Progenitor cell of endocrine pancreas (in vitro differentiated cells): ENCODE measurements at regions not wholly inside any gene's neighbourhood (a gene's known extent, or its start where the extent isn't known, plus 50 kb on each side); places are given as distances from the start of the nearest gene placed in this dataset.

Experiments used
- DNase-seq: peaks from one replicate; pipeline ENCODE4 v3.0.0; 2021; ENCODE audit warnings: low spot score; ENCODE audit not compliant: unreplicated experiment
- H3K27ac Mint-ChIP-seq: 2 replicates; pipeline ENCODE4 v1.8.0; 2021; ENCODE audit warnings: mild to moderate bottlenecking, moderate library complexity, mixed read lengths
- H3K27me3 Mint-ChIP-seq: 2 replicates; pipeline ENCODE4 v1.8.0; 2021; ENCODE audit warnings: mixed read lengths
- H3K36me3 Mint-ChIP-seq: 2 replicates; pipeline ENCODE4 v1.8.0; 2022; ENCODE audit warnings: mixed read lengths; ENCODE audit not compliant: insufficient read depth
- H3K4me1 Mint-ChIP-seq: 2 replicates; pipeline ENCODE4 v1.8.0; 2021; ENCODE audit warnings: low read depth, mixed read lengths
- H3K4me3 Mint-ChIP-seq: 2 replicates; pipeline ENCODE4 v1.8.0; 2021; ENCODE audit warnings: low read depth, mild to moderate bottlenecking, moderate library complexity, mixed read lengths
- H3K9me3 Mint-ChIP-seq: 2 replicates; pipeline ENCODE4 v1.8.0; 2021; ENCODE audit warnings: low read depth, mixed read lengths
- CTCF ChIP-seq: fragments of 200-600 bp; sonication (generic); IDR thresholded peaks from one replicate; pipeline ENCODE4 v1.5.0; 2021; ENCODE audit warnings: antibody characterized with exemption, mild to moderate bottlenecking; ENCODE audit not compliant: unreplicated experiment

- no peak for TF ChIP-seq CTCF
- Mint-ChIP-seq H3K9me3 (peaks cover 20% of the 10 kb centered on the region), H3K27me3 (no peaks in the 10 kb centered on the region), H3K4me3 (no peak overlapping the region), H3K27ac (no peak overlapping the region), H3K4me1 (no peaks in the 10 kb centered on the region), H3K36me3 (no peaks in the 10 kb centered on the region)
- no peak for DNase-seq
Measured at GRCh38 chr3:78123058-78123457, 1083.2 kb downstream of the ROBO2 start.

- no peak for DNase-seq
- H3K27ac Mint-ChIP-seq, result no peak overlapping the region
- peaks cover 4% of the 10 kb centered on the region for H3K4me1 Mint-ChIP-seq
- no peaks in the 10 kb centered on the region for H3K27me3 Mint-ChIP-seq
- no peaks in the 10 kb centered on the region for H3K36me3 Mint-ChIP-seq
- no peak overlapping the region for H3K4me3 Mint-ChIP-seq
- H3K9me3 Mint-ChIP-seq, result peaks cover 16% of the 10 kb centered on the region
- no peak for TF ChIP-seq CTCF
Measured at GRCh38 chr3:78129707-78130106, 1089.8 kb downstream of the ROBO2 start.

- Mint-ChIP-seq H3K27ac (no peak overlapping the region), H3K36me3 (no peaks in the 10 kb centered on the region), H3K27me3 (no peaks in the 10 kb centered on the region), H3K9me3 (peaks cover 14% of the 10 kb centered on the region), H3K4me3 (no peak overlapping the region), H3K4me1 (peaks cover 4% of the 10 kb centered on the region)
- no peak for DNase-seq
- TF ChIP-seq CTCF, result no peak
Measured at GRCh38 chr3:78130741-78131290, 1090.9 kb downstream of the ROBO2 start.

- no peak for TF ChIP-seq CTCF
- Mint-ChIP-seq H3K27me3 (no peaks in the 10 kb centered on the region), H3K36me3 (no peaks in the 10 kb centered on the region), H3K9me3 (no peaks in the 10 kb centered on the region), H3K4me1 (peaks cover 4% of the 10 kb centered on the region), H3K4me3 (no peak overlapping the region), H3K27ac (no peak overlapping the region)
- no peak for DNase-seq
Measured at GRCh38 chr3:78134496-78134895, 1094.6 kb downstream of the ROBO2 start.

- no peaks in the 10 kb centered on the region for H3K36me3 Mint-ChIP-seq
- no peak for DNase-seq
- H3K9me3 Mint-ChIP-seq, result peaks cover 3% of the 10 kb centered on the region
- H3K4me3 Mint-ChIP-seq, result no peak overlapping the region
- no peaks in the 10 kb centered on the region for H3K27me3 Mint-ChIP-seq
- TF ChIP-seq CTCF, result no peak
- no peak overlapping the region for H3K27ac Mint-ChIP-seq
- H3K4me1 Mint-ChIP-seq, result peaks cover 6% of the 10 kb centered on the region
Measured at GRCh38 chr3:78139166-78139565, 1099.3 kb downstream of the ROBO2 start.
